ENCODE measurements at regions not wholly inside any gene's neighbourhood (a gene's known extent, or its start where the extent isn't known, plus 50 kb on each side); places are given as distances from the start of the nearest gene placed in this dataset.

GRCh38 chr1:36654586-36654985 is 171.9 kb upstream of the CSF3R start:
- TF ChIP-seq CTCF (IDR thresholded peaks at IDR 0.05) (no peak), EZH2 (IDR thresholded peaks at IDR 0.05; ENCODE audit: borderline replicate concordance, insufficient read depth, low read depth, low read length, poor library complexity, severe bottlenecking) (no peak)

Data from B cell (primary cell).